NCI-H2227 treated with DMSO at 0.1 percent for 48 hours (cell line): ENCODE measurements at regions not wholly inside any gene's neighbourhood (a gene's known extent, or its start where the extent isn't known, plus 50 kb on each side); places are given as distances from the start of the nearest gene placed in this dataset.

Source experiments
- DNase-seq: peaks from one replicate; lab custom pipeline; 2025; lab: John Stamatoyannopoulos, UW

DNA sequence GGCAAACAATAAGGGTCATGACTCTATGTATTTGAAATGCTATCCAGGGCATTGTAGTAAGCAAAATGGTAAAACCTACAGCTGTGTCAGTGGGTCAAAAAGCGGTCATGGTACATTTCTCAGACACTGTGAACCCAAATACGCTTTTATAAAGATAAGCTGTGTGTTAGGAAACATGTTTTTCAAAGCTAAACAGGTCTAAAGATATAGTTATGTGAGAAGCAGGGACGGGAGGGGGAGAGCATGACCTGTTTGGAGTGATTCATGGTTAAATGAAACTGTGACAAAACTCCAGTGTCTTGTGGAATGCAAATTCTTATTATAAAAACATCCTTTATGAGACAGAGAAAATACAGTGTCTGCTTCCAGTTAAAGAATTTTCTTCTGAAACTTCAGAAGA lies 205.4 kb upstream of the BMP2 start:
- DNase-seq = no peak

DNA sequence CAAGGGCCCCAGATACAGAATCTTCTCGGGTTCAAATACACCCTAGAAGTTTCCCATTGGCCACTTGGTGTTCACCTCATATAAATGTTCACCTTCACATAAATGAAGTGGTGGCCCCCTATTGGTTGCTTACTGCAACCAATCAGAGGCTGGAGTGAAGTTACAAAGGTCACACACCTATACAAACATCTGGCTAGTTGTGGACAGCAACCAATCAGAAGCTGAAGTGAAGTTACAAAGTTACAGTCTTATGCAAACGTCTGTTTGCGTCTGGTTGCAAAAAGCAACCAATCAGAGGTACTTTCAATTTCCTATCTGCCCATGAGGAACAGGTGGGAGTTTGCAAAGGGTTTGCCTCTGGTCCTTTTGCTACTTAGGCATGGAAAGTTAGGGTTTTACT lies 206.5 kb upstream of the BMP2 start:
- DNase-seq = no peak

DNA sequence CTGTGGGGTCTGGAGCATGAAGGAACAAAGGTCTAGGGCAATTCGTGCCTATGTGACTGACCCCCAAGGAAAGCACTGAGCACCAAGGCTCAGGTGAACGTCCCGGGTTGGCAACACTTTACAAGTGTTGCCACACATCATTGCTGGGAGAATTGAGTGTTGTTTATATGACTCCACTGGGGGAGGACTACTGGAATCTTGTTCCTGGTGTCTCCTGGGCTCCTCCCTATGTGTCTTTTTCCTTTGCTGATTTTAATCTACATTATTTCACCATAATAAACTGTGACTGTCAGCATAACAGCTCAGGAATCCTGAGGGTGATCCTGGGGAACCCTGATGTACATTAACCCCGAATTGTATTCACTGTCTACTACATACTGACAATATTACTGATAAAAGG lies 207.7 kb upstream of the BMP2 start:
- no peak for DNase-seq

DNA sequence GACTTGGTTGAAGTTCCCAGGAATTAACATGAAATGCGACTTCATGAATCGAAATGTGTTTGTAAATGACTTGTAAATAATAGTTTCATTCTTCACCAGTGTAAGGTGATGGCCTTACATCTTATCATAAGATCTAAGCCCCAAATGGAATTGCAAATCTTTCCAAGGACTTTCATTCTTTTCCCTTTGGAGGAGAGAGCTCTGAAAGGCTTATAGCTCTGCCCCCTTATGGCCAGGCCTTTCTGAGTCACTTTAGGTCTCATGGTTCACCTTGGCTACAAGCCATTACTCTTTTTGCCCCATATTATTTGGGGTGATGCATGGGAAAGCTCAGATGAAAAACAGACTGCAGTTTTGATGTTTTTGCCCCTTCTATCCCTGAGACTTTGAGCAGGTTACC lies 209.1 kb upstream of the BMP2 start:
- DNase-seq = no peak

DNA sequence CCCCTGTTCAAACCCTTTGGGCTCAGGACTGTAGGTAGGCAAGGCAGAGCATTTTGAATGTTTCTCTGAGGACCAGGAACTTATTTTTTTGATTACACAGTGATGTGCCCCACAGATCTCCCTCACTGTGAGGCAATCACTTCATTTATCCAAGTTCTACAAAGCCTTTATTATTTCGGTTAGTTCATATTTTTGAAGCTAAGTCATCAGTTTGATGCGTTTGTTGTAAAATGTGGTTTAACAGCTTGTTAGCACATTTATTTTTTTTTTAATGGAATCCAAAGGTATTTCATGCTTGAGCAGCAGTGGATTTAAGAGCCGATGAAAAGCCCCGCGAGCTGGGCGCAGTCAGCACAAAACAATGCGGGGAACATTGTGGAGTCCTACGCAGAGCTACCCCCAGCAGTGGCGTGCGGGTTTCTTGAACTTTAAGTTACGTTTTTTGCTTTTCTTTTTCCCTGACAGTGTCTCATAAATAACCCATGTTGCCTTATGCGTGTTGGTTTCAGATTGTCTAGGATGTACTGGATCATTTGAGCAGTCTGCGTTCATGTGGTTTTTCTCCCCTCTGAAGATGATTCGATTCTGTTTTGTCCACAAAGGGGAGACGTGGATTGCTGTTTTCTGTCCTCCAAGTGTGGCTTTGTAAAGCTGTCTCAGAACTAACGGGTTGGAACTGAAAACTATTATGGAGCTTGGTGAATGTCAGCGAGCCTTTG lies 233.6 kb upstream of the BMP2 start:
- no peak for DNase-seq

DNA sequence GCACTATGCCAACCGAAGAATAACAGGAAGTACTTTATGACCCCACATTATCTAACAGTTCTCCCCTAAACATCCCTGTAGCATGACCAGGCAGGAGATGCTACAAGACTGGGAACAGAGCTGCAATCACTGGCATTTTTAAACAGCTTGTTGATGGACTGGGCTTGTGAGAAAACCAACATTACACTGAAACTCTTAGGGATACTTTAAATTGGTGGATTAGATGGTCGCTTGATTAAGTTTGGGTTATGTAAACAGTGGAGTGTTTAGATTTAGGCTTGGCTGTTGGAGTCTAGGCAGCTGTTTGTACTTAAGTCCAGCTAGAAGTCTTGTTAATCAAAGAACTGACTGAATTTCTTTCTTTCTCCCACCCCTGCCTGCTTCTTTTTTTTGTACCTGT lies 234.1 kb upstream of the BMP2 start:
- no peak for DNase-seq

DNA sequence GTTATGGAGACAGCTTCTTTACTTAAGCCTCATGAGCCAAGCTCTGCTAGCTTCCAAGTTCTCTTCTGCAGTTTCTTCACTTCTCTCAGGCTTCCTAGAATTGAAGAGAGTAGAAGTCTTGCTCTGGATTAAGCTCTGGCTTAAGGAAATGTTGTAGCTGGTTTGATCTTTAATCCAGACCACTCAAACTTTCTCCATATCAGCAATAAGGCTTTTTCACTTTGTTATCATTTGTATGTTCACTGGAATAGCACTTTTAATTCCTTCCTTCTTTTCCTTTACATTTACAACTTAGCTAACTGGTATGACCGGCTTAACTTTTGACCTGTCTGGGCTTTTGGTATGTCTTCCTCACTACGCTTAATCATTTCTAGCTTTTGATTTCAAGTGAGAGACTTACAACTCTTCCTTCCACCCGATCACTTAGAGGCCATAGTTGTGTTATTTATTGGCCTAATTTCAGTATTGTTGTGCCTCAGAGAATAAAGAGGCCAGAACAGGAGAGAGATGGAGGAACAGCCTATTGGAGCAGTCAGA lies 236.6 kb upstream of the BMP2 start:
- no peak for DNase-seq

DNA sequence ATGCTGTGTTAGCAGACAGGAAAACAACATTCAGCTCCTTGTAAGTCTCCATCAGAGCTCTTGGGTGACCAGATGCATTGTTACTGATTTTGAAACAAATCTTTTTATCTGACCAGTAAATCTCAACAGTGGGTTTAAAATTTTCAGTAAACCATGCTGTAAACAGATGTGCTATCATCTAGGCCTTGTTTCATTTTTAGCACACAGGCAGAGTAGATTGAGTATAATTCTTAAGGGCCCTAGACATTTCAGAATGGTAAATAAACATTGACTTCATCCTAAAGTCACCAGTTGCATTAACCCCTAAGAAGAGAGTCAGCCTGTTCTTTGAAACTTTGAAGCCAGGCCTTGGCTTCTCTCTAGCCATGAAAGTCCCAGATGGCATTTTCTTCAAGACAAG lies 237.2 kb upstream of the BMP2 start:
- DNase-seq = no peak

DNA sequence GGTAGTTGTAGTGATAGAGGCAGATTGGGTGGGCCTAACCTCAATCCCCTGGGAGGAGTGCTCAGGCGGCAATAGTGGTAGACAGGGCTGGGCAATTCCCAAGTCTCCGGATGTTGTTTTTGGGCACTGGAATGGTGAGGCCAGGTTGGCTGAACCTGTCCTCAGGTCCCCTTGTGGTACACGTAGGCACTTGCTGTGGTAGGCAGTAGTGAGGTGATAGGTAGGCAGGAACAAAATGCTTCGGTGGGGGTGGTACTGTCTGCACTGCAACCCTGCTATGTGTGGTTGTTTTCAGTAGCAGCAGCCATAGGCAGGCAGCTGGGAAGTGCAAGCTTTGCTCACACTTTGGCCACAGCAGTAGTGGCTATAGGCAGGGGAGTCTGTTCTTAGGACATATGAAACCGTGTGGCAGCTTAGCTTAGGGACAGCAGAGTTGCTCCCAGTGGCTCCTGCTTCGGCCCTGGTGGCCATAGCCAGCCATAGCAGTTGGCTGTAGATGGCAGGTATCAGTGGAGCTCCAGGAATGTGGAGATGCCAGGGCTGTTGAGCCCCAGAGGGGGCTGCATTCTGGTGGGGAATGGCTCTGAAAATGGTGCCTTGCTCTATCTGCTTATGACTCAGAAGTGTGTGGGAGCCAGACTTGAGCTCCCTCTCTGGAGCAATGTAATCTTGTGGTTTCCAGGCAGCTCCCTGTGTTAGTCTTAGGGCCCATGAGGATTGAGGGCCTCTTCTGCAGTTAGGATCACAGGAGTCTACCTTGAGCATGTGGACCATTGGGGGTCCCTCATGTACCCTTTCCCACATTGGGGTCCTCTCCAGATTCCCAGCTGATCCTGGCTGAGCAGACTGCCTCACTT lies 241.8 kb upstream of the BMP2 start:
- no peak for DNase-seq

DNA sequence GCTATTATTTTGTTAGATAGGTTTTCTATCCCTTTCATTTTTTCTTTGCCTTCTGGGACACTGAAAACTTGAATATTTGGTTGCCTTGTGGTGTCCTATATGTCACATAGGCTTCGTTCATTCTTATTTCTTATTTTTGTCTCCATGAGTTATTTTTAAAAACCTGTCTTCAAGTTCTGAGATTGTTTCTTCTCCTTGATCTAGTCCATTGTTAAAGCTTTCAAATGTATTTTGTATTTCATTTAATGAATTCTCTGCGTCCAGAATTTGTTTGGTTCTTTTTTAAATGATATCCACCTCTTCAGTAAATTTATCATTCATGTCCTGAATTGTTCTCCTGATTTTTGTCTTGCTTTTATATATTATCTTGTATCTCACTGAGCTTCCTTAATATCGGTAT lies 243.2 kb upstream of the BMP2 start:
- DNase-seq = no peak

DNA sequence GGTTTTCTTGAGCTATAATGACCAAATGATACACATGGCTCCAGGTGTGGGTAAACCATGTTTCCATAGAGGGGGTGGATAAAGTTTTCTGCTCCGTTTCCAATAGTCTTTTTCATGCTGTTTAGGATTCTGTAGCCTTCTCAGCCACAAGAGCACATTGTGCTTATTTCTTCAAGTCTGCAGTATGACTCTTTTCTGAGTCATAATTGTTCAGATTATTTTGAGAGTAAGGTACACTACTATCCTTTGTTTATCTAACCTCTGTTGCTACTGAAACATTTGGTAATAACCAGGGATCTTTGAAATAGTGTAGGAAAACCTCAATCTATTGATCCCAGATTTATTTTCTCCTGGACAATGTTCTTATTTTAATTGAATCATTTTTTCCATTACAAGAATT lies 247.9 kb upstream of the BMP2 start:
- no peak for DNase-seq

DNA sequence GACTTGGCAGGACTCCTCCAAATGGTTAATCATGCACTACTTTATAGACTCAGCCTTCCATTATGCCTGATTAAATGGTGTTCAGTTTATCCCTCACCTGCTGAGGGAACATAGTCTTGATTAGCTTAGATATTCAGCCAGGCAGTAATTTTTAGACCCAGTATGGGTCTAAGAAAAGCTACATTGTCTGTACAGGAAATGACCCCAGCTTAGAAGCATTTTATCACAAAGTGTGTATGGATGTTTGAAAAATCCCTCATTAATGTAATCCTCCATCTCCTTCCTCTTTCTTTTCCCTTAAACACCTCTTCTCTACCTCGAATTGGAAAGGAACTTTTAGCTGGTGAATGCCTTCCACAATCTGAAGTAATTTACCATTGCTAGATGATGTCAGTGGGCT lies 252.2 kb upstream of the BMP2 start:
- no peak for DNase-seq

DNA sequence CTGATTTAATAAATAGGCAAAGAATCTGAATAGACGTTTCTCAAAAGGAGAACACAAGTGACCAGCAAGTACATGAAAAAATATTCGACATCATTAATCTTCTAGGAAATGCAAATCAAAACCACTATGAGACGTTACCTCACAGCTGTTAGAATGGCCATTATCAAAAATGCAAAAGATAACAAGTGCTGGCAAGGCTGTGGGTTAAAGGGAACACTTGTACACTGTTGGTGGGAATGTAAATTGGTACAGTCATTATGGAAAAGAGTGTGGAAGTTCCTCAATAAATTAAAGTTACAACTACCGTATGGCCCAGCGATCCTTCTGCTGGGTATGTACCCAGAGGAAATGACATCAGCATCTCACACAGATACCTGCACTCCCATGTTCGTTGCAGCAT lies 253.9 kb upstream of the BMP2 start:
- DNase-seq = no peak

DNA sequence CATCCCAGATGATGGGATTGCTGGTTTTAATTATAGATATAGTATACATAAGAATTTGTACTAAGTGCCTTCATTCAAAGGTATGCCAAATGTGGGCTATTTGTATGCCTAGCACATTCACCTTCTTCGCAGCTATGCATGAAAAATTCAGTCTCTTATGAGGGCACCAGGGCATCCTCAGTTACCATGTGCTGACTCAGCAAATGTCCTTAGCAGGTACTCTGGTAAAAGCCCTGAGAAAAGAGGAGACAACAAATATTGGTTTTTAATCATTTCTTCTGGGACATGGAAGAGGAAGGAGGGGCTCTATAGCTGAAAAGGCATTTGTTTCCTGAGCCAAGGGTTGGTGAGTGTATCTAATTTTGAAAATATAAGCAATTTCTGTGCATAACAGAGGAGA lies 258.1 kb upstream of the BMP2 start:
- no peak for DNase-seq

DNA sequence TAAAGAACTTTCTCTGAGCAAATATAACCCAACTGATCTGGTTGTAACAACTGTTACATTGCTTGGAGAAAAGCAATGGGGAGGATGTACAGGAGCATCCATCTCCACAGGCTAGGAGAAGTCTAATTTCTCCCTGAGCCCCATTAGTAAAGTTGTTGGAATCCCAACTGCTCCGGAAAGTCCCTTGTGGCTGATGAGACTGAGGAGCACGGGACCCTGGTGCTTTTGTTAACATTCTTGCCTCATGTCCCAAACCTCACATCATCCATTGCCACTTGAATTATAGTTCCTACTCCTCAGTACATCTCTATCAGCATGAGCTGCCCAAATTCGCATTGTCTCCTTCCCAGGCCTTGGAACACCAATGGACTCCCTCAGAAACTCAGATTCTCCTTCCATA lies 260.6 kb upstream of the BMP2 start:
- DNase-seq = no peak

DNA sequence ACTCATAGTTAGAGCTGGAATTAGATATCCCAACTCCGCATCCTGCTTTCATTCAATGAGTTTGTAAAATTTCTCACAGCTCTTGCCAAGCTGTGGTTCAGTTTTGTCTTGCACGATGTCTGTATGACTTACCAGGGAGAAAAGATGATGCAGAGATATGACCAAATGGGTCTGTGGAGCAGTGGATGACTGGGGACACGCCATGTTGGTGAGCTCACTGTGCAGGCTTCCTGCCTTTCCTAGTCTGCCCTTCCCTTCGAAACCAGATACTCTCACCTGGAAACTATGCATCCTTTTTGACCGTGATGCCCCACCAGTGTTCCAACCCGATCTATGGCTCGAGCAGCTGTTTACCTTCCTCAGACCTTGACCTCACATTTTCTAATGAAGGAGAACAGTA lies 262.7 kb upstream of the BMP2 start:
- no peak for DNase-seq

DNA sequence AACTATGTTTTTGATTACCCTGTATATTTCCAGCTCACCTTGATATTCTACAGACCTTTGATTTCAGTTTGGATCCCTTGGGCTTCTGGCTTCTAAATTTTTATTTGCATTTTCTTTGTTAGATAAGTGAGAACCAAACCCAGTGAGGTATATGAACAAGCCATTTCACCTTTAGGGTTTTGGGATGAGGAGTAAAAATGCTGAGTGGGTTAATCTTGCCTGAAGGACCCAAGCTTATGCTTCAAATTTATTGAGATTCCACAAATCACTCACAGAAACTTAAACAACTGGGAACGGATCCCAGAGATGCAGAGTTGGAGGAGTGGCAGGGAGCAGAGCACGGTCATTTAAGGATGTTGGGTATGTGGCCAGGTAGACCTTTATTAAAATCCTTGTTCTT lies 263.3 kb upstream of the BMP2 start:
- DNase-seq = no peak

DNA sequence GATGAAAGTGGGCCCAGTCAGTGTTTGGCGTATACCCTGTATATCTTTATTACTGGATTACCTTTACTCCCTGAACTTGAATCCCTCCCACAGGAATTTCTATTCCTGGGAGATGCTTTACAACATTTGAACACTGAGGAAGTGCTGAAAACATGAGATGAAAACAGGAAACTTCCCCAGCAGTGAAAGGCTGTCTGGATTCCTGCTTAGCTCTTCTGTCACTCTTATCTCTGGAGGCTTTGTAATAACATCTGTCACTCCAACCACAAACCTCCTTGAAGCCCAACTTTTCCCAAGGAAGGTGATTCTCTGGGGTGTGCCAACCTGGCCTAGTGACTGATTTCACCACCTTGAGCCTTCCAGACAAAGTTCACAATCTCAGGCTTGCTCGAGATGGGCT lies 264.5 kb upstream of the BMP2 start:
- DNase-seq = no peak

DNA sequence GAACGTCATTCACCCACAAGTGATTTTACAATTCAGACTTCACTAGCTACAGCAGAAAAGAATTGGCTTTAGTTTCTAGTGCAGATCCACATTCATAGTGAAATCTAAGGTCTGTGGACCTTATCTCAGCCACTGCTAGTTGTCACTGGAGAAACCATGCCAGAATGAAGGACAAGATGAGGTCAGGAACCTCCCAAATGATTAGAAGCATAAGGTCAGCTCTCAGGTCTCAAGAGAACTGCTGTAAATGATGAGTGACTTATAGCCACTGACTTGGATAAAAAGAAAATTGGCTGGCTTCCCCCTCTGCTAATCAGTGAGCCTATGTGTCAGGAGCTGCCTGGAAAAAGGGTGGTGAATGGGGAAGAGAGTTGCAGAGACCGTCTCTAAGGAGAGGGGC lies 265.3 kb upstream of the BMP2 start:
- no peak for DNase-seq

DNA sequence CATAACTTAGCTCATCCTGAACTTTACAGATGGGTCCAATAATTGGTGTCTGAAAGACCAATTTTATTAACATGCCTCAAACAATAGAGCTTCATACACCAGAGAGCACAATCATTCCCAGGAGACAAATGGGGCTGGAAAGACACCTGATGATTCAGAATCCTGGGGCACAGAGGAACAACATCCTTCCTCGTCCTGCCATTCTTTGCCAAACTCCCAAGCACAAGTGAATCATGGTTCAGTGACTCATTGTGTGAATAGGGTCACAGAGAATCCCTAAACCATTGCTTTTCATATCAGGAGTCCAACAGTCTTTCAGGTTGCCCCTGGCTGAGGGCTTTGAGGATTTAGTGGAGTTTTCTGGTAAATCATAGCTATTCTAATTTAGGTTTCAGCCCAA lies 266.4 kb upstream of the BMP2 start:
- no peak for DNase-seq

DNA sequence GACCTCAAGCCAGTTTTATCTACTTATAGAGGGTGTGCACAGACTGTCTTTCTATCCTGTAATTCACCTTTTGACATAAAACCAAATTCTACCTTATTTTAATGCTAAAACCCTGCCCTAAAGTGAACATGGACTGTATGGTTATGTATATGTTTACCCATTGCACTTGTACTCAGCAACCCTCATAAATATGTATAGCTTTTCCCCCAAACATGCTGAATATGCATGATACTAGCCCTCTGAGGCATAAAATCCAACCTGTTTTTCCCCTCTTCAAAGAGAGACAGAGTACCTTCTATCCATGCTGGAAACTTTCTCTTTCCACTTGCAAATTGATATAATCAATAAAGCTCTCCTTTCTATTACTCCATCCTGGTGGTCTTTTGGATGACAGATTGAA lies 267.9 kb upstream of the BMP2 start:
- DNase-seq = no peak

DNA sequence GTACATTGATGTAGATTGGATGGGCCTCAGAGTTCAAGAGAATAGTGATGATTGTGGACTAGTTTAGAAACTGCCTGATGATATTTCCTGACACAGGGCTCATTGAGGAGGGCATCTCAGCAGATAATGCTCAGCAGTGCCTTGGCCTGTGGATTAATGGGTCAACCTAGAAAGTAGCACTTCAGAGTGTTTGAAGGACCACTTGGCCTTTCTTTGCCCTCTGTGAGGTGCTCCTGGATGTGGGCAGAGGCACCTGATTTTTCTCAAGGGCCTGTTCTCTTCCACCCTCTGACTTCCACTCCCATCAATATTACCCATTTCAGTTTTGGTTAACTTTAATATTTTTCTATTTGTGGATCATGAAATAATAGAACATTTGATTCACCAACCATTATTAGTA lies 270.6 kb upstream of the BMP2 start:
- no peak for DNase-seq

DNA sequence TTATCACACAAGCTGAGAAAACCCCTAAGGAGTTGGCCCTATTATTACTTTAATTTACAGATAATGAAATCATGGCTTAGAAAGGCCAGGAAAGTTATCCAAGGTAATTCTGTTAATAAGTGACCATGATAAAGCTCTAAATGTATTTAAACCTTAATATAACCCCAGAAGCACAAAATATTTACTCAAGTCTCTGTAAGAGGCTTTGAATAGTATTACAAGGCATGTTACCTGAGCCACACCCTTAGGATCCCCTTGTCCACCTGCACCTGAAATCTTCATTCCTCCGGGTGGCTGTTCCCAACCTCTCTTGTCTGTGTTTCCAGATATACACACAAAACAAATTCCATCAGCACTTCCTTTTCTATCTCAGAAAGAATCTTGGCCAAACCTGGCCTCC lies 271.6 kb upstream of the BMP2 start:
- DNase-seq = no peak
